GM18870 (cell line): ENCODE measurements at regions not wholly inside any gene's neighbourhood (a gene's known extent, or its start where the extent isn't known, plus 50 kb on each side); places are given as distances from the start of the nearest gene placed in this dataset.
A peak's percentile ranks its signal among the peaks of the same experiment; 100 is the strongest.

Source experiments
- ATAC-seq: cut with Tn5 transposase; IDR thresholded peaks from one replicate; pipeline ENCODE4 v1.9.1; 2021; ENCODE audit warnings: moderate library complexity; ENCODE audit not compliant: unreplicated experiment

DNA sequence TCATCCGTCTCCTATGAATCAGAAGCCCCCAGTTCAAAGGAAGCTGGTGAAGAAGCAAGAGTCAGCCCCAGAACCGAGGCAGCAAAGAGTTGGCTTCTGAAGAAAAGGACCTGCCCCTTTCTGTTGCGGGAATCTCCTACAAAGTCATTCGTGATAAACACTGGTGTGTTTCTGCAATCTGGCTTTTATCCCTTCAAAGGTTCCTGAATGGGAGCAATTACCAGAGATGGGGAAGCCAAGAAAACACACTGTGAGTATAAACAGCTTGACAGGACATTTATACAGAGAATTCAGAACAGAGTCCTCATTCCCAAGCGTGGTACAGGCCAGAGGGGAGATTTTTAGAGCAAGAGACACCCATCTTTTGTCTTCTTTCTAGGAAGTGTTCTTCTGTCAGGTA lies 226.8 kb upstream of the LNX1 start:
- ATAC-seq: no peak

DNA sequence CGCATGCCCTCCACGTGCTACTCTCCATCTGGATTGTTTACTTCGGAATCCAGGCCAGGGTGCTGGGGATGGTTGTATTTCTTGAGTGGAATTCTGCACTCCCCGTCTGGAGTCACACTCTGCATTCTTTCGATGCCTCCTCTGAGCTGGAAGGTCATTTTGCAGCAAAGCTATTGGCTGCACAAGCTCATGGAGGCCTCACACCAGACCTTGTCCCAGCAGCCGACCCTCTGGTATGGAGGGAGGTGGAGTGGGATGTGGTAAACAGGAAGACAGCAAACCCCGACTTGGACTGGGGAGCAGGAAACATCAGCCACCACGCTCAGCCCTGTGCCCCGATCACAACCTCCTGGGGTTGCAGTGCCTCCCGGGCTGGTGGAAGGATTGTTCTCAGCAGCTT lies 225.3 kb upstream of the LNX1 start:
- no peak for ATAC-seq

DNA sequence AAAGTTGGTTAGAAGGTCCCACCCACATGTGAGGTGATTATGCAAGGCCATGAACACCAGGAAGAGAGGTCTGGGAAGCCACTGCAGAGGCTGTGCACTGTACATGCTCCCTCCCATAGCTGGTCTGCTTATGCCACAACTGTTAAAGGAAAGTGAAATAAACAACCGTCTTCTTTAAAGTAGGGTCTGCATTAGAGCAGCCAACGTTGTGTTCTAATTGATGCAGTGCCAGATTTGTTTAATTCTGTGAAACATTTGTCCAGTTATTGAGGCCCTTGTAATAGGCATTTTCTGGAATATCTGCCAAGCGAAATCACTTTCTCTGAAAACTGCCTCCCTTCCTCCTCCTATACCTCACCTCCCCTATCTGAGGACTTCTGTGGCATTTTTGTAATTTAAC lies 224.0 kb upstream of the LNX1 start:
- no peak for ATAC-seq

DNA sequence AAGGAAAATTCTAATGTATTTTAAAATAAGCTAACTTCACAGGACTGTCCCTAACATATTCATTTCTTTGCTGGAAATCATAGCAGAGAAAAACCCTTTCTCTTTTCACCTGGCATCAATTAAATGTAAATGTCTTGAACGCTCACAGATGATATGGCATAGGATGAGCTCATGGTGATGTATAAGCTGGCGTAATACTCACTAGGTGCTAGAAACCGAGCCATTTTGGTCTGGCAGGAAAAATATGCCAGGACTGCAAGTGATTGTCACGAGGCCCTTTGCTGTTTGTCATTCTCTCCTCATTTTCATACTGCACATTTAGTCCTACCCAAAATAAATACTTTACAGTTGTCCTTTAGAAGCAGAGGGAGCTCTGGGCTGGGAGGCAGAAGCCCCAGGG lies 222.7 kb upstream of the LNX1 start:
- ATAC-seq: no peak

DNA sequence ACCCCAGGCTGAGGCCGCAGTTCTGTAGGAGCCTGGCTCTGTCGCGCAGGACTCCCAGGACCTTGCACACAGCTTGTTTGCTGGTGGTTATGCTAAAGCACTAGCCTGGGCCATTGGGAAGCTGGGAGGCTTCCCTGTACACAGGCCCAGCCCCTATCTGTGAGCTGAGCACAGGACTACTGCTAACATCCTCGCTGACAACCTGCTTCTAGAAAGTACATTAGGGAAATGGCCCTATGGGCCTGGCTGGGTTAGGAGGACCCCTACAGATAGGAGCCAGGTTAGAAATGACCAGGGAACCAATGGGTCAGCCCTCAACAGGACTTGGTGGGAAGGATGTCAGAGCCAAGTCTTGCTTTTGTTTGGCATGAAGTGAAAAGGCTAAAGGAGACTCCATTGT lies 219.4 kb upstream of the LNX1 start:
- ATAC-seq: no peak

DNA sequence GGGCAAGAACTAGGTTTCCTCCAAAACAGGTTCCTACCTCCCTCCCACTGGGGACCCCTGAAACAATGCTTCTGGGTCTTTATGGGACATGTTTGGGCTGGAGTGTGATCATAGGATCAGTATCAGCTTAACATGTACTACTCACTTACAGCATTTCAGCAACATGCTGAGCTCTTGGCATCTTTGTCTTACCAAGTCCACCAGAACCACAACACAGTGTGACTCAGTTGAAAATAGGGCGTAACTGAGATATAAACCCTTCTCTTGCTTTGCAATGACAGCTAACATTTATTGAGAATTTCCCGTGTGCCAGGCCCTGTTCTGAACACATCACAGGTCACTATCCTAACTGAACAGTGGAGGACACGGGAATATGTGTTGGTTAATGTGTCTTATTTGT lies 218.5 kb upstream of the LNX1 start:
- no peak for ATAC-seq

DNA sequence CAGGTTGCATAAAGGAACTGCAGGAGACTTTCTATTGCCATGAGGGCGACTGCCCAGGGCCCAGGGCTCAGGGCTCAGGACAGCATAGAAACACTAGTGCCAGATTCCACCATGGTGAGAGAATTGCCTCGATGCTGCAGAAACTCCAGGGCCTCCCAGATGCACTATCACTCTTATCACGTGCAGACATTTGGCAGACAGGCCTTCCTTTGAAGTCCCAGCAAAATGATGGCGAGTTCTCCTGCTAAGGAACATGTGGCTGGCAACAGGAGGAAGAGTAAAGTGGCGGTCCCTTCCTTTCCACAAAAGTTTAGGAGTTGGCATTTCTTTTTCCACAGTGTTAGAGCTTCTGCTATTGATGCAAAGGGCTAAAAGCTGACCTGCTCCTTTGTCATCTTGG lies 214.0 kb upstream of the LNX1 start:
- no peak for ATAC-seq

DNA sequence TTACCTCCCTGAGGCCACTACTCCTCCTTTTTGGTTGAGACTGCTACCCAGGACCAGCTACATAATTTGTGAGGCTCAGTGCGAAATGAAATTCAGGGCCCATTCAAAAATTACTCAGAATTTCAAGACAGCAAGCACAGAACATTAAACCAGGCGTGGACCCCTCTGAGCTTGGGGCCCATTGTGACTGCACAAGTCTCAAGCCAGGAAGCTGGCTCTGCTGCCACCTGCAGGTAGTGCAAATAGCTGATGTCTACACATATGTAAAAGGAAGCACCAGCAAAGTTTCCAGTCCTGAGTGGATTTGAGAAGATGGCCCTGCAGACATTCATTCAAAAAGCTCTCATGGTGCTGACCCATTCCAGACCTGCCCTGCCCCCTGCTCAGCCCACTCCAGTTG lies 213.4 kb upstream of the LNX1 start:
- ATAC-seq: peak; percentile 58

DNA sequence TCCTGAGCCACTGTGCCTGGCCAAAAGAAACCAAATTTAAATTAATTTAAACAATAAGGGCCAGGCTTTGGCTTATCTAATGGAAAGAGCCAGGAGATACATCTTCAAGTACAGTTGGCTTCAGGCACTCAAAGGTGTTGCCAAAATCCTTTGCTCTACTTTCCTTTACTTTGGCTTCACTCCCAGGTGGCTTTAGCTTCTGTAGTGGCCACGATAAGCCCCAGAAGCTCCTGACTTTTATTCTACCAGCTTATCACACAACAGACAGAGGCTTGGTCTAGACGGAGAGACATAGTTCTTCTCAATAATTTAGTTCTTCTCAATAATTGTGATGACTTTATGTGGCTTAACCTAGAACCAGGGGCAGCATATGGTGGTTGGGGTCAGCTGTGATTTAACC lies 211.2 kb upstream of the LNX1 start:
- no peak for ATAC-seq

DNA sequence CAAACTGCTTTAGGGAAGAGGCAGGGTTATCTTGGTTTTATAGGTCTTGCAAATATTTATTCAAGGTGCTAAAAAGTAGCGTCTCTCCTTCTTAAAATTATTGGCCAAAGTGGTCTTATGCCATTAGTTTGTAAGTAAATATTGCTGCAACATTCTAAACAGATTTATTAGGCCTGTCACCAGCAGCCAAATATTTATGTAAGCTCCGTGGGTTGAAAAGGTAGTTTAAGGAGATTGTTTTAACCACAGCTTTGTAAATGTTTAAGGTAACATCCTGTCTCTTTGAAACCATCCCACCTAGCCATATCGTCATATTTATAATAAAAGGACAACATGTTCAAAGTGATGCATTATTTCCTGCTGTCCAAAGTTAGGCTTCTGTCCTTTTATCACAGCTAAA lies 210.1 kb upstream of the LNX1 start:
- no peak for ATAC-seq

DNA sequence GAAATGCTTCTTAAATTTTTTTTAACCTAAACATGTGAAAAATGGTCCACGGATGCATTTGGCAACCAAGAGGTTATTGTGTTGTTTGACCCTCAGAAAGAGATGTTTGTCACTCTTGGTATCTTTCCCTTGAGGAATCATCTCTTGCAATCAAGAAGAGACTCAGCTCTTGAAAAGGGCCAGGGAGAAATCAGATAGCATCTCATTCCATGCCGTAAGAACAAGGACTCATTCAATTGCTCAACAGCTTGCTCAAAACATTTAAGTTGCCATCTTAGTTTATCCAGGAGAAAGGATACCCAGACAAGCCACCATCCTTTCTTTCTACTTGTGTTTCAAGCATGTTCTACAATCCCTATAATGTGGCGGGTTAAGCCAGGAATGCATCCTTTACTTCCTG lies 209.5 kb upstream of the LNX1 start:
- ATAC-seq: no peak

DNA sequence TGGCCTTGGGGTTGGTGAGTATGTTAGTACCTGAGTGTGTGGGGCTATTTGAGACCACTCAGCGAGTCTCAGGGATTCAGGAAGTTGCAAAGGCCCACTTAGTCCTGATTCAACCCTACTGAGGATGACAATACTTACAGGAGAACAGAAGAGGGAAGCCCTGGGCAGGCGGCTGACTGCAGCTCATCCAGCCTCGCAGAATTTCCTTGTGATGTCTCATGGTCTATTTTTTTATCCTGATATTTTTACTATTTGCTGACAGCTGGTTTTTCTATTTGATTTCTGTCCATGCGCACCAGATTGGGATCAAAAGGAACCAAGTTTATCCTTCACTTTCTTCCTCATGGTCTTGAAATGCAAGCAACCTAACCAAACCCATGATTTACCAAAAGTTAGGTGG lies 201.8 kb upstream of the LNX1 start:
- no peak for ATAC-seq

DNA sequence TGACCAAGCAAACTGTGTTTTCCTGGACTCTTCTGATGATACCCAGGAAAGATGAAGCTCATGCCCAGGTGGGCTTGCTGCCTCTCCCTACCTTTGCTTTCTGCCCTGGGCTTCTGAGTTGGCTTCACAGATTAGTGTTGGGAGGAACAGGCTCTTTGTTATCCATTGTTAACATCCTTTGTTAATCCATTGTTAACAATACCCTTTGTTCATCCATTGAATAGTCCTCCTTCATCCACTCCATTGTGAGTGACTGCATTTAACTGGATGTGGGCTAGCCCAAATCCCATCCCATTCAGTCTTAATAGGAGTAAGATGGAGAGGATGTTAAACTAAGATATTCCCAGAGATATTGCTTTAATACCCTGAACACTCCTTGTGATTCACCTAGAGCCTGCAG lies 199.0 kb upstream of the LNX1 start:
- ATAC-seq: no peak

DNA sequence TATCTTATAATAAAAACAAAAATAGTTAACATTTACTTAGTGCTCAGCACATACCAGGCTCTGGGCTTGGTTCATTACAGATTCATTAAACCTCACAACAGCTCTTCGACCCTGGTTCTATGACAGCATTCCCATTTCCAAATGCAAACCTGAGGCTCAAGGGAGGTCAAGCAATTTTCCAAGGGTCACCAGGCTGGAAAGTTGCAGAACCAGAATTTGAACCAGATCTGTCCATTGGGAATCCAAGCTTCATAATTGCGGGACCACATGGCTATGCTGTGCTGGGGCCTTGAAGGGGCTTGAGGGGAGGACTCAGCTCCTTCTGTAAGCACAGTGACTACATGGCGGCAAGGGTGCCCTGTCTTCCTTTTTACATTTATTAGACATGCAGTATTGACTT lies 197.3 kb upstream of the LNX1 start:
- ATAC-seq: no peak

DNA sequence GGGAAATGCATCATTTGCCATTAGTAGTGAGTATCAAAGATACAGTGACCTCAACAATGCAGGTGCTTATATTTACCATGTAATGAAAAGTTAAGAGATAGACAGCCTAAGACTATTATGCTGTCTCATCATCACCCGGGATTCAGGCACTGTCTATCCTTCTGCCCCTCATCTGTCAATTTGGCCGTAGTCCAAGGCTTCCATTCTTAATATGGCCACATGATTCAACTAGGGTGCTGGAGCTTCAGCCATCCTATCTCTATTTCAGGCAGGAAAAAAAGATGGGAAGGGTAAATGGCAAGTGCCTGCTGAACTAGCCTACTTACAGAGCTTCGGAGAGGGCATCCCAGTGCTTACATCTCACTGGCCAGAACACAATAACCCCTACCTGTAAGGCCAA lies 196.7 kb upstream of the LNX1 start:
- ATAC-seq: no peak

DNA sequence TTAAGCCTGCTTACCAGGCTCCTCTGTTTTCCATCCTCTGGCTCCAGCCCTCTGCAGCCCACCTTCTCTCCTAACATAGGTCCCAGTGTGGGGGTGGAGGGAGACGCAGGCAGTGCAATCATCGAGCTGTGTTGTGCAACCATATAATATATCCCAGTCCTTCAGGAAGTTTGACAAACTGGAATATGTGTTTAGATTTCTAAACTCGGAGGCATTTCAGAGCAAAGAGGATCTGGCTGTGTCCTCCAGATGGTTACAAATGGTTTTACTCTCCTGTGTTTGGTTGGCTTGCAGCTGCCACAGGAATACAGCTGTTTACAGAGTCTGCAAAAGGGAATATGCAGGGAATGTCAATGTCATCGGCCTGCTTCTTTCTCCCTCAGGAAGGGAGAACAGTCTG lies 195.3 kb upstream of the LNX1 start:
- ATAC-seq: no peak

DNA sequence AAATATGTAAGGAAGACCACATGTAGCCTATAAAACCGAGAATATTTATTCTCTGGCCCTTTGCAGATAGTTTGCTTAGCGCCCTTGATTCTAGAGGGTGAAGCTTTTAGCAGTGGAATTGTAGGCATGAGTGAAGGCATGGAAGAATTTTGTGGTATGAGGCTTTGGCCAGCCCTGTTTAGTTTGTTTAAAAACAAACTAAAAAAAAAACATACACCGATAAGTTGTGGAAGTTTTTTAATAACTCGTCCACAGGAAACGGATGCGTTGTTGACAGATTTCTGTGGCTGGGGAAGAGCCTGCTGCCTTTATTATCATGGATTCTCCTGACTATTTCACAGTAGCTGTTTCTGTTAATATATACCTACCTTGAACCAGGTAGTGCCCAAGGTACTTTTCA lies 194.7 kb upstream of the LNX1 start:
- no peak for ATAC-seq

DNA sequence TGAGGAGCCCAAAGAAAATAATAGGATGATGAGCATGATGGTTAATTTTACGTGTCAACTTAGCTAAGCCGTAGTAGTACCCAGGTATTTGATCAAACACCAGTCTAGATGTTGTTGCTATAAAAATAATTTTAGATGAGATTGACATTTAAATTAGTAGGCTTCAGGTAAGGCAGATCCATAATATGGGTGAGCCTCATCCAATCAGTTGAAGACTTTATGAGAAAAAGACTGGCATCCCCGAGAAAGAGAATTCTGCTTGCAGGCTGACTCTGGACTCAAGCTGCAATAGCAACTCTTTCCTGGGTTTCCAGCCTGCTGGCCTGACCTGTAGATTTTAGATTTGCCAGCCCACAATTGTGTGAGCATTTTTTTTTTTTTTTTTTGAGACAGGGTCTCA lies 192.8 kb upstream of the LNX1 start:
- ATAC-seq: no peak

DNA sequence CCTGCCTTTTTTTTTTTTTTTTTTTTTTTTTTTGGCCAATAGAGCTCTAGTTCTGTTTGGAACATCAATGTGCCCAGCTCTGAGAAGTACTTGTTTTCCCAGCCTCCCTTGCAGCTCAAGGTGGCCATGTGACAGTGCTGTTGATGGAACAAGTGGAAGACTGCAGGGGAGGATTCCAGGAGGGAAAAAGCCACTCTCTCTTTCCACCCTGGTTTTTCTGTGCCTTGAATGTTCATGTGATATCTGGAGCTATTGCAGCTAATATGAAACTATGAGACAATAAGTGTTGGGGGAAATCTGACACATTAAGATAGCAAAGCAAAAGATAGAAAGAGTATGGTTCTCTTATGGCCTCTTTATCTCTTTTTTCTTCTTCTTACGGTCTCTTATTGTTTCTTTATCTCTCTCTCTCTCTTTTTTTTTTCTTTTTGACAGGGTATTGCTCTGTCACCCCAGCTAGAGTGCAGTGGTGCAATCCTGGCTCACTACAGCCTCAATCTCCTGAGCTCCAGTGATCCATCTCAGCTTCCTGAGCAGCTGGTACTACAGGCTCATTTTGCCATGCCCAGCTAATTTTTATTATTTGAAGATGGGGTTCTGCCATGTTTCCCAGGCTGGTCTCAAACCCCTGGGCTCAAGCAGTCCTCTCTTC lies 192.0 kb upstream of the LNX1 start:
- no peak for ATAC-seq

DNA sequence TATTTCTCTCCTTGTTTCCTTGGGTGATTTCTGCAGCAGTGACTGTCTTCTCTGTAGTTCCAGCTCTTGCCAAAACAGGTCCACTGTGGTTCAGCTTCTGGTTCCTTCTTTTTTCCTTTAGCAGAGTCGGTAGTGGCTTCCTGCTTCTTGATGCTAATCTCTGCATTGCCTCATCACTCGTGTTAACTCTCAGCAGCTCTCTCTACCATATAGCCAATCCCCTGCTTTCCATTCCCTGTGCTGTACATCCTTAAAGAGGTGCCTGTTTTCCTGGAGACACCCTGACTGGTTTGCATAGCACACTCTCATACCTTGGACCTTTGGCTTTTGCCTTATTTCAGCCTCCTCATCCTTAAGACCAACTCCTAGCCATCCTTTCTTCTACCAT lies 191.2 kb upstream of the LNX1 start:
- ATAC-seq: no peak

DNA sequence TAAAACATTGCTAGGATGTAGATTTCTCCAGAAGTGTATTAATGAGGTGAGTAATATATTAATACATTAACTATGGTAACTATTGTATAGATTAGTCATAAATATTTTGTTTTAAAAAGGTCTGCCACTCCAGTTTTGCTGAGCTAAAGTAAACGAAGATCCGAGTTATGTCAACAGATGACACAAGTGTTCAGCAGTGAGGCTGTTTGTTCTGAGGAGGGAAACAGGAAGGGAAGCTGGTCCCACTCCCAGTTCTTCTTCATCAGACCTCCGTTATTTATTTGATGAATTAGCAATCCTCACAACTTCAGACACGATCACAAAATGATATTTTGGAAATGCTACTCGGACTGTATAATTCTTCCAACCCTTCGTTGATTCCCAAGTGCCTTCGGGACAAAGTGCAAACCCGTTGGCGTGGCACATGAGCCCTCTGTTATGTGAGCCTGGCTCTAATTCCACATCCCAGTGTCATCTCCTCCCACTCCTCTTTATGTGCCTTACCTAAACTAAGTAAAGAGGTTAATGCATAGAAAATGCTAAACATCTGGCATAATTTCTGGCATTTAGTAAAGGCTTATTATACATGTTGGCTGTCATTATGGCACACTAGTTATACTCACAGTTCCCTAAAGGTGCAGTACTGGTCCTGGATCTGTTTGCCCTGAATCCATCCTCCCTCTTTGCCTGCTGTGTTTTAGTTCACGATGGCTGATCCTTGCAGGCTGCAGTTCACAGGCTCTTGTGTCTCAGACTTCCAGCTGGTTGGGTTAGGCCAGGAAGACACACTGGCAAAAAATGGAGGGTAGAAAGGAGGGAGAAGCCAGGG lies 190.6 kb upstream of the LNX1 start:
- ATAC-seq: no peak

DNA sequence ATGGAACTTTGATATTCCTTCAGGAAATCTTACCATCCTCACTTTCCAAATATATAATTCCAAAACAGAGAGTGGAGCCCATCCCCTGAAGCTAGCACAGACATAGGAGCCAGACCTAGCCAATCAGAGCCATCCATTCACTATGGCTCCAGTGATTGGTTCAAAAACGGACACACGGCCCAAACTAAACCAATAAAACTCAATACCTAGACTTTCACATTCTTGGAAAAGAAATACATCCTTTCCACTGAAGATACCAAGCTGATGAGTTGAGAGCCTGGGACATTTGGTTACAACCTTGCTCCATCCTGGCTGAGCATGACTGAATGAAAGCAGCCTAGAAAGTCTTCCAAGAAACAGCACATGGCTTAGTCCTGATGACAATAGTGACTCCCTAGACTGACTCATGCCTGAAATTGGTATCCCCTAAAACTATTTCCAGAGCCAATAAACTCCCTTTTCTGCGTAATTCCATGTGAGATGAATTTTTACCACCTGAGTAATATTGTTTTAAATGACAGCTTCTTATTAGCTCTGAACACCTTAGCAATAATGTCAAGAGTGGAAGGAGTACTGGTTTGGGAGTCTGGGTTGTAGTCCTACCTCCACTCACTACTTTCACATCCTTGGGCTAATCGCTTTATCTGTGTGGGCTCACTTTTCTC lies 189.6 kb upstream of the LNX1 start:
- no peak for ATAC-seq
